H54 (cell line): ENCODE measurements at regions not wholly inside any gene's neighbourhood (a gene's known extent, or its start where the extent isn't known, plus 50 kb on each side); places are given as distances from the start of the nearest gene placed in this dataset.

Experiments
- DNase-seq: peaks from one replicate; pipeline ENCODE4 v3.0.0; 2011; ENCODE audit warnings: low spot score, mixed read lengths; ENCODE audit not compliant: insufficient read length
- FAIRE-seq: peaks from 3 replicates; lab custom pipeline; 2011; peaks lifted over from hg19 to GRCh38; lab: Jason Lieb, UNC
- POLR2A ChIP-seq: IDR thresholded peaks from 2 replicates; pipeline ENCODE4 v1.6.1; 2011; ENCODE audit warnings: low read depth, mild to moderate bottlenecking, low read length

- no peak for FAIRE-seq
- DNase-seq, result no peak
- TF ChIP-seq POLR2A, result no peak
These were observed 435.4 kb downstream of the ZSWIM6 start for GRCh38 chr5:61767231-61768080.

- no peak for FAIRE-seq
- peak; percentile 29 for DNase-seq
- TF ChIP-seq POLR2A, result no peak
These were observed 436.7 kb downstream of the ZSWIM6 start for GRCh38 chr5:61768692-61769281.

GRCh38 chr5:61771062-61771461 is 439.0 kb downstream of the ZSWIM6 start:
- TF ChIP-seq POLR2A, result no peak
- FAIRE-seq (no peak), DNase-seq (no peak)

GRCh38 chr5:61771808-61772207 is 439.8 kb downstream of the ZSWIM6 start:
- no peak for FAIRE-seq
- no peak for TF ChIP-seq POLR2A

GRCh38 chr5:61775901-61776300 is 443.8 kb downstream of the ZSWIM6 start:
- no peak for TF ChIP-seq POLR2A
- FAIRE-seq (no peak), DNase-seq (no peak)

More at GRCh38 chr5:61771808-61772207, 439.8 kb downstream of the ZSWIM6 start:
- DNase-seq, result no peak

GRCh38 chr5:61777292-61777691 is 445.2 kb downstream of the ZSWIM6 start:
- FAIRE-seq, result no peak

GRCh38 chr5:61779743-61780142 is 447.7 kb downstream of the ZSWIM6 start:
- no peak for TF ChIP-seq POLR2A
- DNase-seq, result no peak
- FAIRE-seq, result no peak

More at GRCh38 chr5:61777292-61777691, 445.2 kb downstream of the ZSWIM6 start:
- no peak for TF ChIP-seq POLR2A
- DNase-seq, result no peak

GRCh38 chr5:61783481-61783880 is 451.4 kb downstream of the ZSWIM6 start:
- FAIRE-seq (no peak), DNase-seq (no peak)
- no peak for TF ChIP-seq POLR2A

- no peak for DNase-seq
- FAIRE-seq, result no peak
- no peak for TF ChIP-seq POLR2A
These were observed 452.3 kb downstream of the ZSWIM6 start for GRCh38 chr5:61784341-61784740.

GRCh38 chr5:61788548-61788947 is 456.5 kb downstream of the ZSWIM6 start:
- no peak for TF ChIP-seq POLR2A
- no peak for FAIRE-seq
- DNase-seq, result no peak

- no peak for FAIRE-seq
- TF ChIP-seq POLR2A, result no peak
- DNase-seq, result no peak
These were observed 457.9 kb downstream of the ZSWIM6 start for GRCh38 chr5:61790007-61790406.

GRCh38 chr5:61790678-61791077 is 458.6 kb downstream of the ZSWIM6 start:
- FAIRE-seq (no peak), DNase-seq (no peak)
- TF ChIP-seq POLR2A, result no peak

GRCh38 chr5:61796773-61797172 is 464.7 kb downstream of the ZSWIM6 start:
- FAIRE-seq (no peak), DNase-seq (no peak)
- TF ChIP-seq POLR2A, result no peak

- DNase-seq, result no peak
- TF ChIP-seq POLR2A, result no peak
- no peak for FAIRE-seq
These were observed 468.4 kb downstream of the ZSWIM6 start for GRCh38 chr5:61800450-61800849.
